NCI-H526 (cell line): ENCODE measurements at regions not wholly inside any gene's neighbourhood (a gene's known extent, or its start where the extent isn't known, plus 50 kb on each side); places are given as distances from the start of the nearest gene placed in this dataset.
A peak's percentile ranks its signal among the peaks of the same experiment; 100 is the strongest.

Experiments used
- DNase-seq, 2 experiments: peaks; one replicate each; lab custom pipeline; 2025; lab: John Stamatoyannopoulos, UW

DNA sequence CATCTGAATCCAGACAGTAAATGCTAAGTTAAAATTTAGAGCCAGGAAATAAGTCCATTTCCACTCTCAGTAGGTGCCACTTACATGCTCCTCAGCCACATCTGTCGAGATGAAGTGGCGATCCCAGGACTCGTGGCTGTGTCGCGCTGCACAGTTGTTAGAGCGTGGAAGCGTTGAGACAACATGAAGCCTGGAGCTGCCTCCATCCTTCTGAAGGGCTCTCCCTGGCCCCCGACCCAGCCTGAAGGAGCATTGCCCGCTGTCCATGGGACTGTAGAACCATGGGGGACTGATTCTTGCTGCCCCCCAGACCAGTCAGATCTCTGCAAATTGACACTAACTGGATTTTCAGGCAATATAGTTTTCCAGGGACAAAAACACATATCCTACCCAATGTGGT, 58.9 kb downstream of the IRX1 start:
- no peak for DNase-seq

DNA sequence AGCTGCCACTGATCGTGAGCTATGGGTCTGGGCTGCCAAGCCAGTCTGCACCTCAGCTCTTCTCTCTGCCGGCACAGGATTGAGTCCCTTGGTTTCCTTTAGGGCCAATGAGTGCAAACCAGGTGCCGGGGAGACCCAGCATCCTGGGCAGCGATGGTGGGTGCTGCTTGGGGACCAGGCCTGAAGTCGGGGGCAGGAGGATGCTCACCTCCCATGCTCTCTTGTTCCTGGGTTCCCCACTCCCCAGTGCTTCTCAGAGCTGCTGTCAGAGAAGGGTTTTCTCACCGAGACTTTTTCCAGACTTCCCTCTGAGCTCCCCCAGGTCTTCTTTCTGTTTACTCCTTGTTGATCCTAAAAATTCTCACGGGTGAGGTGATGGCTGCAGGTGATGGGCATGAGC, 61.2 kb downstream of the IRX1 start:
- DNase-seq = no peak

- no peak for DNase-seq
Measured at GRCh38 chr5:3657364-3658022, 61.9 kb downstream of the IRX1 start.

GRCh38 chr5:3658929-3659328, 63.3 kb downstream of the IRX1 start:
- DNase-seq = no peak

DNA sequence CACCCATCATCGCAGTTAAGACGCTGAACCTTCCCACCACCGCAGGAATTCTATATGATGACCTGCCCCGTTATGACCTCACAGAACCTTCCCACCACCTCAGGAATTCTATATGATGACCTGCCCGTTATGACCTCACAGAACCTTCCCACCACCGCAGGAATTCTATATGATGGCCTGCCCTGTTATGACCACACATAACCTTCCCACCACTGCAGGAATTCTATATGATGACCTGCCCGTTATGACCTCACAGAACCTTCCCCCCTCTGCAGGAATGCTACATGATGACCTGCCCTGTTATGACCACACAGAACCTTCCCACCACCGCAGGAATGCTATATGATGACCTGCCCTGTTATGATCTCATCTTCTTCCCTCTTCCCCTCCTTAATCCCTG, 64.3 kb downstream of the IRX1 start:
- DNase-seq = no peak

GRCh38 chr5:3660630-3661029, 65.0 kb downstream of the IRX1 start:
- DNase-seq = no peak

DNA sequence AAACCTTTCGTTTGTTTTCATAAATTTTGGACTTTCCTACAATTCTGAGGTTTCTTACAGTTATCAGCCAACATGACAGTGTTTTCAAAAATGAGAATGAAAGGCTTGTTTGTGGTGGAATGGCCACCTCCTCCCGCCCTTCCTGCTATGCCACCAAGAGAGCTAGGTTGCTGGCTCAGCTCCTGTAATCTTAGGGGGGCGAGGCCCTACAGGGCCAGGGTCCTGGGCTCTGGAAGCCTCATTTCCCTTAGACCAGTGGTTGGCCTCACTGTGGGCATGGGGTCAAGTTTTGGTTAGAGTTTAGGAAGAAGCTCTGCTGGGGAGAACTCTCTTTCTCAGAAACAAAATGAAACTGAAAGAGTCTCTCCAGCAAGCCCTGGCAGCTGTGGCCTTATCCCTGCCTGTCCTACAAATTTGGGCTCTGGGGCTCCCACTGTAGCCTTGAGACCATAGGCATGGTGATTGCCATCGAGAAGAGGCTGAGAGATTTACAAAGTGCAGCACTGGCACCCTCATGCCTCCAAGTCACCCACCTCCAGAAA, 66.2 kb downstream of the IRX1 start:
- no peak for DNase-seq

DNA sequence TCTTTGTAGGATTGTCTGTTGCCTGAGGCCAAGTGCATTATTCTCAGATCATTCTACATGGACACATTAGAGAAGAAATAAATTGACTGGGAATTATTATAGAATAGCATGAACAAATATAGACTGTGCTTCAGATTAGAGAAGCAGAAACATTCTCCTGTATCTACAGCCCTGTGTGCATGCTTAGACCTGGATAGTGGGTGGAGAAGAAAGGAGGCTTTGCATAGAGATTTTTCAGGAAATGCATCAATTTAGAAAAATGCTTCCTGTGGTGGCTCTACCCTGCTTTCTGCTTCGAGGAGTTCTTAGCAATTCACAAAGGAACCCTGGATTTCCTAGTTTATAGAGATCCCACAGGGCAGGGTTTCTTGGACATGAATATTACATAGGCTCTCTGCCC, 66.7 kb downstream of the IRX1 start:
- DNase-seq = peak; percentile 6 to 40

DNA sequence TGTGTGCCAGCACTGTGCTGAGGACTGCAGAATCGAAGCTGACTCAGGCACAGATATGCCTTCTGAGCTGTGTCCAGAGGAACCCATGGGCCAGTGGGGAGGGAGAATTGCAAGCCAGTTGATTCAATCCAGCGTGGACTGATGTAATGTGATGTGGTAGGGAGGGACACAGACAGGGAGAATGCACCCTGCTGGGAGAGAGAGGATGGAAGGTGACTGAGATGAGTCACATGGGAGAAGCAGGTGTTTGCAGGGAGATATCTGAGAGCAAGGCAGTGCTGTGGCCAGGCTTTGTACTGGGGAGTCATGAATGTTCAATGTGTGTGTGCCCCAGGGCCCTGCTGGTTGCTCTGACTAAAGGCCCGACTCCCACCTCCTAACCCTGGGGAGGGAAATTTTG, 75.7 kb downstream of the IRX1 start:
- DNase-seq = no peak

- no peak for DNase-seq
Measured at GRCh38 chr5:3678801-3679200, 83.2 kb downstream of the IRX1 start.

DNA sequence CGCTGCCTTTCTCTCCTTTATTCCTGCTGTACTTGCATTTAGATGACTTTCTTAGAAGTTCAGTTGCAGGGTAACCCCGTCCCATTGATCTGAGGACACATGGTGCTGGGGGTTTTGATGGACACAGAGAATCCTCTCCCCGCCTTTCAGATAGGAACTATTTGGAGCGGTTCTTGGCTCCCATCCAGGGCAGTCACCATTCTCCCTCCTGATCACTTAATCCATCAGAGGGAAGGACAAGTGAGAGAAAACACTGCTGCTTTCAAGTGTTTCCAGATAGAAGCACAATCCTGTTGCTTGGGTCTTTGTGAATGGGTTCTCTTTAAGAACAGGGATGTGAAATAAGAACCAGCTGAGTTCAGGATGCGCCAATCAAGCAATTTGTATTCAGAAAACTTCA, 85.2 kb downstream of the IRX1 start:
- no peak for DNase-seq

DNA sequence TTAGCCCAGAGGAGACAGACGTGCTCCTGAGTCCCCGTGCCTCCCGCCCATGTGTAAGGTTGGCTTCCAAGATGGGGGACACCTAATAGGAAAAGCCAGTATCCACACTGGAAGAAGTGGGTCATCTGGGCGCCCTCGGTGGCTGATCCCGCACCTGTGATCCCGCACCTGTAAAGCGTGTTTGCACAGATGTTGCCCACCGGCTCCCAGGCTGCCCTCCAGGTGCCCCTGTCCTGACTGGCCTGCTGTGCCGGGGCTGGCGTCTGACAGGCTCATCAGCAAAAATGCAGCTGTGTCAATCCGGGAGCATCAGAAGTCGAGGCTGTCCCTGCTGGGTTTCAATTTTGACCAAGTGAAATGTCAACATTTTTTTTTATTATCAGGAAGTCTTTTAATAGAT, 88.5 kb downstream of the IRX1 start:
- DNase-seq = no peak

DNA sequence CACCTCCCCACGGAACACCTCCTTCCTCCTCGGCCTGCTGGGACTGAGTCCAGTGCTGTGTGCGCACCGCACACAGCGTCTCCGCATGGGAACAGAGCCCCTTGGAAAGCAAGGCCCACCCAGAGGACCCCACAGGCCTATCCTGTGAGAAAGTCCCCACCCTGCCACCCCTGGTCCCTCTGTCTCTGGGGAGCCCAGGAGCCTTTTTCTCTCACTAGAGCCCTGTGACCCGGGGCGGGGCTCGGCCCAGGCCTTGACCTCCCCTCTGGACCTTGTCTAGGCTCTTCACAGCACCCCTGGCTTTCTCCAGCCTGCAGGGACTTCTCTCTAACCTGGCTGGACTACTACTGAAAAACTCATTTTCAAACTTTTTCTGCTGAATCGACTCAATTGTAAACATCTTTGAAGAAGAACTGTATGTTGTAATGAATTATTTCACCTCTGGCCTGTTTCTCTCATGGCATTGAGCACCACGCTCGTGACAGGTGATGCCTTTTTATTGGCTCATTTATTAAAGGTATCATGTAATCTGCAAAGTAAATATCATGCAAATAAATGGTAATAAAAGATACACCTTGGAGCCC, 89.2 kb downstream of the IRX1 start:
- DNase-seq = peak; percentile 65 to 76

DNA sequence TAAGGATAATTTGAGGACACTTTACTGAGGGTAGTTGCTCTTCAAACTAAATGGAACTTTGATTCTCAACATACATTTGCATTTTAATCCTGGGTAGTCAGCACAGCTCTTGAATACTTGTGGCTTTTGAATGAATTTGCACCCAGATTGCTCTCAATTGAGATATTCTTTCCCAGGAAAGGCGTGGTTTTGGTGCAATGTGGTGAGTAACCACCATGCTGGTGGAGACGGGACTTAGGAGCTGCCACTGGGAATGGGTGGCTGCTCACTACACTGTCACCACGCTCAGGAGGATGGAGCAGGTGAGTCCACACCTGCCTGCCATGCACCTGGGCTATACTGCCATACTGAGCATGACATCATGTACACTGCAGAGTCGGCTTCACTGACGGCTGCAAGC, 99.2 kb downstream of the IRX1 start:
- no peak for DNase-seq

- DNase-seq = no peak
Measured at GRCh38 chr5:3695818-3696217, 100.2 kb downstream of the IRX1 start.

DNA sequence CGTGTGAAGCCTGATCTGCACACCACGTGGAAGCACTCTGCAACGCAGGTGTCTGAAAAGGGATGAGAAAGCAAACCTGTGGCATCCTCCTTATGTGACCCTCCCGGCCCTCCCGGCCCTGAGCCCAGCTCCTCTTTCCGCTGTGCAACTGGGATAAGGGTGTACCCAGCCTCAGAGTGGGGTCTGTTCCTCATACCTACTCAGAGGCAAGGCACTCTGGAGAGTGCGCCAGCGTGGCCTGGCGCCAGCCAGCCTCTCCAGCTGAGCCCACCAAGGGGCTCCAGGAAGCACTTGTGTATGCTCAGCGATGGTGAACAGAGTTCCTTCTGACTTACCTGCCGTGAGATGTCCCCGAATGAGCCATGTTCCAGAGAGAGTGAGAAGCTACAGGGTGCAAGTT, 102.8 kb downstream of the IRX1 start:
- DNase-seq = no peak

DNA sequence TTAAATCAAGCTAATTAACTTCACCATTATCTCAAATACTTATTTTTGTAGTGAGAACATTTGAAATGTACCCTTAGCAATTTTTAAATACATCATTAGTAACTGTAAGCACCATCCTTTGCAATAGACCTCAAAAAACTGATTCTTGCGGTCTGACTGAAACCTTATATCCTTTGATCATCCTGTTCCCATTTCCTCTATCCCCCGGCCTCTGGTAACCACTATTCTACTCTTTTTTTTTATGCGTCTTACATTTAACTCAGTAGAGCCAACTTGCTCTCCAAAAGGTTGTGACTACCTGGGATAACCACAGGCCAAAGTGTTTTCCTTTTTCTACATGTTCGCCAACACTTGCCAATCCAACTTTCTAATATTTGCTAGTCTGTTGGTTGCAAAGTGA, 106.1 kb downstream of the IRX1 start:
- no peak for DNase-seq

DNA sequence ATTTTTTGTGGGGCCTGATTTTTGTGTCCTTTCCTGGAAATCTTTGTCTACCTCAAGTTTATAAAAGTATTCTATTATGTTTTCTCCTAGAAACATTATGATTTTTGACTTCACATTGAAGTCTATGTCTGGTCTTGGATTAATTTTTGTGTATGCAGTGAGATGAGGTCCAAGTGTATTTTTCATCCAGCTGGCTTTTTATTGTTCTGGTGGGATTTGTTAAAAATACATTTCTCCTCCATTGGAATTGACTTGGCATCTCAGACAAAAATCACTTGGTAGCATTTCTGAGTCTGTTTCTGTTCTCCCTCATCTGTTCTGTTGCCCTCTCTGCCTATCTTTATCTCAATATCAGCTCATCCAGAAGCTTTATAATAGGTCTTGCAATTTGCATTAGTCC, 109.0 kb downstream of the IRX1 start:
- DNase-seq = no peak

GRCh38 chr5:3709068-3709716, 113.6 kb downstream of the IRX1 start:
- DNase-seq = peak; percentile 66 to 82

GRCh38 chr5:3709717-3710348, 114.2 kb downstream of the IRX1 start:
- DNase-seq = peak in 1 of 2 experiments; percentile 16

DNA sequence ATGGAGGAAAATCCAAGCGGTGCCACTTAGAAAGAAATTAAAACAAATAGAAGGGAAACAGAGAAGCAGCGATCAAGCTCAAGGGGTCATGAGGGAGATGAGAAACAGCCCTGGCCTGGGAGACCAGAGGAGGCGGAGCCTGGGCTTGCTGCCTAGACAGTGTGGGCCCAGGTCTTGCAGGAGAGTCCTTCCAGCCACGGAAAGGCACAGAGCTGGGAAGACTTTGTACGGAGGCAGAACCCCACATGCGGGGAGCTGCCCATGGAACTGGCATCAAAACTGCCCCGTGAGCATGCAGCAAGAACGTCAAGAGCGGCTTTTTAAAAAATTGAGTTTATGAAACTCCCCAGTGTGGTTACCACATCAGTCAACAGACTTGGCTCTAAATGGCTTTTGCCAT, 119.4 kb downstream of the IRX1 start:
- no peak for DNase-seq

DNA sequence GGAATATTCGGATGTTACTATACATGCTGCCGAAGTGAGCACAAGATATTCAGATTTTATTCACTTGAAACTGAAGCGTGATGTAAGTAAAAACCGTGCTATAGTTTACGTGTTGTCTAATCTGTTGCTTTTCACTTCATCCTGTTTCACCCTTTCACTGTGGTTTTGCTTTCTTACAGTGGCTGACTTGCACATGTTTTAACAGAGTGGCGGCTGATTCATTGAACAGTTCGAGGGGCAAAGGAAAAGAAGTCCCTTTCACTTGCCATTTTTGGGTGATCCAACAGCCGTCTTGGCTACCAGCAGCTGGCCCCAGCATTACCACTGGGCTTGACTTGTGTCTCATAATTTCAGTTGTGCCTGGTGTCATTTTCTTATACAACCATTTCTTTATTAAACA, 134.0 kb downstream of the IRX1 start:
- DNase-seq = no peak

- DNase-seq = no peak
Measured at GRCh38 chr5:3734632-3735031, 139.0 kb downstream of the IRX1 start.
